ENCODE measurements at regions not wholly inside any gene's neighbourhood (a gene's known extent, or its start where the extent isn't known, plus 50 kb on each side); places are given as distances from the start of the nearest gene placed in this dataset.

DNA sequence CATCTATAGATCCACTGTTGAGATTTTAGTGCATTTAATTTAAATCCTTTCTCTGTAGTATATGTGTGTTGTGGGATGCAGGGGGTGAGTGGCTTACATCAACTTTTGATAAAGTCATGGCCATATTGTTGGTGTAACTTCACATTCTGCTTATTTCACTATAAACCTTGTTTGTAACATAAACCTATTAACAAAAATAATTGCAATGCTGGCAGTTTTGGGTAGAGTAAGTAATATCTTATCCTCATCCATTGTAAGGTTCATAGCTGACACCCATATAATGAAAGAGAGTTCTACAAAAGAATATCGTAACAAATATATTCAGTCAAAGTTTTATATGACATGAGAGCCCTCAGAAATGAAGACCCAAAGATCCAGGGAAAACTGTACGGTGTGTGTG, 601.7 kb upstream of the ANO3 start:
- no peak for DNase-seq (ENCODE audit: low spot score)
- intact Hi-C loops (cut with DNase I): no loop called here

DNA sequence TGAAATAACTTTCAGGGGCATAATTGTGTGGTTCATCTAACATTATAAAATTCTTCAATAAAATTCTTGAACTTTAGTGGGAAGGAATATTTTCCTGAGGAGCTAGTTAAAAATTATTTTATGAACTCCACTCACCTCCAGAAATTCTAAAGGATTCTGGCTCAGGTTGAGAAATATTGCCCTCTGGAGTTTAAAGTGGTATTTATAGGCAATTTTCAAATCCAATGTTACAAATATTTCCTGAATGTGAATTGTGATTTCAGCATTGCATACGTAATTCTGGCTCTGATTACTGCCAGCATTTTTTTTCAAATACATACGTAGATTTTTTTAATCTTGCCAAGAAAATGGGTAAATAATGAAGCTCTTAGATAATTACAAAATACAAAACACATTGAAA, 598.2 kb upstream of the ANO3 start:
- intact Hi-C loops (cut with DNase I): no loop called here

DNA sequence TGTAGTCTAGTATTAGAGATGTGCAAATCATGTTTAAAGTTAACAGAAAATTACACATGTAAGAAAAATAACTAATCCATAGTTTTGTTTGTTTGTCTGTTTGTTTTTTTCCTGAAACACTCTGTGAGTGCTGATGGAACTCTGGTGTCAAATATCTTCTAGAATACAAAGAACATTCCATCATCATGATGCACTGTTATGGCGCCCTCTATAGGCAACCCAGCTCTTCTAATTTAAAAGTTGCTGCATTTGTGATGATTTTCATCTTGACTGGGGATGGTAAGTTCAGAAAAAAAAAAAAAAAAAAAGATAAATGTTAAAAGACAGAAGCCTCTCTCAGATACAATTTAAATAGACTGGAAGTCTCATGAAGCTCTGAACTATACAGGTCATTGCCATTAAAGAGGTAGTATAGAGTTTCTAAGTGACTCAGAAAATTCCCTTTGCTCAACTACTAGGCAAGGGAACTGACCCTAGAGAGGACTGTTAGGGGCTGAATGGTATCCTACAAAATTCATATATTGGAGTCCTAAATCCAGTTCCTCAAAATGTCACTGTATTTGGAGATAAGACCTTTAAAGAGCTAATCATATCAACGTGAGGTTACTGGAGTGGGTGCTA, 597.2 kb upstream of the ANO3 start:
- DNase-seq (ENCODE audit: low spot score): no peak
- intact Hi-C loops (cut with DNase I): no loop called here

More for the DNA sequence above, 598.2 kb upstream of the ANO3 start:
- DNase-seq (ENCODE audit: low spot score): no peak

DNA sequence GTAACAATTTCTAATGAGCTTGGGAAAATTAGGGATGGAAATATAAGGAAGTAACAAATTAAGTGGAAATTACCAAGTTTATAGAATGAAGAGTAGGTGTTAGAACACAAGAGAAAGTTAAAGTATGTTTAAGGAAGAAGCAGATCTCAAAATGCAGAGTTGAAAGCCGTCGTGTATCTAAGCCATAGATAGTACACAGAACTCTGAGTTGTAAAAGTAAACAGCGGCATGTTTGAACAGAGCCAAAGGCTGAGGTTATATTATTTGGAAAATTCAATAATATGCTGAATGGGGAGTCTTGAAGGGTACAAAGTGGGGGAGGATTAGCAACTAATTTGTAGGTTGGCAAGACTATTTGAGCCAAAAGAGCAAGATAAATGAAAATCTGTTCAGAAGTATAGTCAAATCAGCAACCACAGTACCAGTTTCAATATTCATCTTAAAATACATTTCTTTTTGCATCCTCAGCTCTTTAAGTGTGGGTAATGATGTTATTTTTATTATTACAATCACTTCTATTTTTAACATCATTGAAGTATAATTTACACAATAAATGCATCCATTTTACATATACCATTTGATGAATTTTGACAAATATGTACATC, 594.8 kb upstream of the ANO3 start:
- intact Hi-C loops (cut with DNase I): no loop called here
- no peak for DNase-seq (ENCODE audit: low spot score)

DNA sequence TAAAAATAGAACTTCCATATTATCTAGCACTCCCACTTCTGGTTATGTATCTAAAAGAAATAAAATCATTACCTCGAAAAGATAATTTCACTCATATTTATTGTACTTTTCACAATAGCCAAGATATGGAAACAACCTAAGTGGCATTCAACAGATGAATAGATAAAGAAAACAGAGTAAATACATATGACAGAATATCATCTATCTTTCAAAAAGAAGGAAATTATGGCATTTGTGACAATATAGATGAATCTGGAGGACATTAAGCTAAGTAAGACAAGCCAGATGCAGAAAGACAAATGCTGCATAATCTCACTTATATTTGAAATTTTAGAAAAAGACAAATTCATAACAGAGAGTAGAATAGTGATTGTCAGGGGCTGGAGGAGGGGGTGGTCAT, 590.0 kb upstream of the ANO3 start:
- no peak for DNase-seq (ENCODE audit: low spot score)
- intact Hi-C loops (cut with DNase I): no loop called here

DNA sequence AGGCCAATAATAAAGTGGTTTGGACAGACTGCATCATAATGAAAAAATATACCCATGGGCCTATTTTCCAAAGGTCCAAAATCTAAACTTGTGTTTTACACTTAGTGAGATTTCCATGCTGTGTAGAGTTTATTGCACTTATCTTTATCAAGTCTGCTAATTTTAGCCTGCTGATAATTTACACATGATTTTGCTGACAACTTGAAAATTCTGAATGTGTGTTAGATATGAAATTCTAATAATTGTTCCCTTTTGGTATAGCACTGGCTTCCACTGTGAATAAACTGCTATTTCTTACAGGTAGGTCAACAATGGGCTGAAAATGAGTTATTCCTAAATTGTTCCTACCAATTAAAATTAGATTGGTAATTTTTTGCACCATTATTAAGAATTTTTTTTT, 589.1 kb upstream of the ANO3 start:
- intact Hi-C loops (cut with DNase I): no loop called here
- no peak for DNase-seq (ENCODE audit: low spot score)

DNA sequence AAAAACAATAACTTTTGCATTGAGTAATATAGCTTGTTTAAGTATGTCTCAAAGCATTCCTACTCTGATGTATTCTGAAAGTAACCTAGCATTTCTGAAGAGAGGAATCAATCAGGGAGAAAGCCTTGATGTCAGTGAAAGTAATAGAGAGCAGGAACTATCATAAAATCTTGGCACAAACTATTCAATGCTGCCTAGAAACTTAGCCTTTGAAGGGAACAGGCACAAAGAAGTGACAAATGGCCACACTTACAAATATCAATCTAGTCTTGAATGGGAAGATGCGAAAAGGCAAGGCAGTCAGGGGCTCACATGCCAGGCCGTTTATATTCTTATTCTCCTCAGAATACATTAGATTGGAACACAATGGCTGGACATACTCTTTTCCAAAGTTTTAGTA, 576.5 kb upstream of the ANO3 start:
- no peak for DNase-seq (ENCODE audit: low spot score)
- intact Hi-C loops (cut with DNase I): no loop called here

DNA sequence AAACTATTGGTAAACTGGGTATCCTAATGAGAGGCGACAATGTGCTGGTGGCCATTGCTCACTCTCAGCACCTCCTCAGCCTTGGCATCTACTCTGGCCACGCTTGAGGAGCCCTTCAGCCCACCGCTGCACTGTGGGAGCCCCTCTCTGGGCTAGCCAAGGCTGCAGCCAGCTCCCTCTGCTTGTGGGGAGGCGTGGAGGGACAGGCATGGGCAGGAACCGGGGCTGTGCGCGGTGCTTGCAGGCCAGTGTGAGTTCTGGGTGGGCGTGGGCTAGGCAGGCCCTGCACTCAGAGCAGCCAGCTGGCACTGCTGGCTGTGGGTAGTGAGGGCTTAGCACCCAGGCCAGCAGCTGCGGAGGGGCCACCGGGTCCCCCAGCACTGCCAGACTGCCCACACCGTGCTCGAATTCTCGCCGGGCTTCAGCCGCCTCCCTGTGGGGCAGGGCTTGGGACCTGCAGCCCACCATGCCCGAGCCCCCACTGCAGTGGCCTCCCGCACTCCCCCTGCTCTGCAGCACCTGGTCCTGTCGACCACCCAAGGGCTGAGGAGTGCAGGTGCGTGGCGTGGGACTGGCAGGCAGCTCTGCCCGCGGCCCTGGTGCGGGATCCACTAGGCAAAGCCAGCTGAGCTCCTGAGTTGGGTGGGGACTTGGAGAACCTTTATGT, 575.9 kb upstream of the ANO3 start:
- intact Hi-C loops (cut with DNase I): no loop called here

DNA sequence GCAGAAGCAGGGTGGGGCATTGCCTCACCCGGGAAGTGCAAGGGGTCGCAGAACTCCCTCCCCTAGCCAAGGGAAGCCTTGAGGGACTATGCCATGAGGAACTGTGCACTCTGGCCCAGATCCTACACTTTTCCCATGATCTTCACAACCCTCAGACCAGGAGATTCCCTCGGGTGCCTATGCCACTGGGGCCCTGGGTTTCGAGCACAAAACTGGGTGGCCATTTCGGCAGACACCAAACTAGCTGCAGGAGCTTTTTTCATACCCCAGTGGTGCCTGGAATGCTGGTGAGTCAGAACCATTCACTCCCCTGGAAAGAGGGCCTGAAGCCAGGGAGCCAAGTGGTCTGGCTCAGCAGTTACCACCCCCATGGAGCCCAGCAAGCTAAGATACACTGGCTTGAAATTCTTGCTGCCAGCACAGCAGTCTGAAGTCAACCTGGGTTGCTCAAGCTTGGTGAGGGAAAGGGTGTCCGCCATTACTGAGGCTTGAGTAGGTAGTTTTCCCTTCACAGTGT, 573.7 kb upstream of the ANO3 start:
- no peak for DNase-seq (ENCODE audit: low spot score)
- intact Hi-C loops (cut with DNase I): no loop called here

More for the DNA sequence above, 575.9 kb upstream of the ANO3 start:
- DNase-seq (ENCODE audit: low spot score): peak; percentile 66

DNA sequence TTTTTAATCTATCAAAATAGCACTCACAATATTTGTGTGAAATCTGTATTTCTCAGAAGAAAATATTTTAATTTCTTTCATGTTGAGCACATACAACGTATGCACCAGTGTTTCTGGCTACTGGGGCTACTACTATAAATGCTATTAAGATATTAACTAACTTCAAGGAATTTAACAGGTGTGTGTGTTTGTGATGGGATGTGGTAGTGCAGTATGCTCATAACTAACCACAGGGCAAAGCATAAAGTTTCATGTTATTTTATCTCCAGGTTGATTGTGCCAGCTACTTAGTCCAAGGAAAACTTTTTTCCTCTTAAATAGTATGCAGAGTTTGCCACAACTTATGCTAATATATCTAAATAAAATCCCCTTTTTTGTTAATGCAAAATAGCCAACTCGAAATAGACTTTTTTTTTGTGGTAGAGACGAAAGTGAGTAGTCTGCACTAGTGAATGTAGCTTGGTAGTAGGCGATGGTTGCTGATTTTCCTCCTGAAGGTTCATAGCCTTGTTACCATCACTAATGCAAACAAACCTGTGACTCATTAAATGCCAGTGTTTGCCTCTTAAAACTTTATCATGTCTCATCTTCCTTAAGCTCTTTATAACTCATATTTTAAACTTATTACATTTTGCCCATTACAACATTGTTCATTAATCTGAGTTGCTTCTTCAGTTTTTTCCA, 565.5 kb upstream of the ANO3 start:
- no peak for DNase-seq (ENCODE audit: low spot score)
- intact Hi-C loops (cut with DNase I): no loop called here

DNA sequence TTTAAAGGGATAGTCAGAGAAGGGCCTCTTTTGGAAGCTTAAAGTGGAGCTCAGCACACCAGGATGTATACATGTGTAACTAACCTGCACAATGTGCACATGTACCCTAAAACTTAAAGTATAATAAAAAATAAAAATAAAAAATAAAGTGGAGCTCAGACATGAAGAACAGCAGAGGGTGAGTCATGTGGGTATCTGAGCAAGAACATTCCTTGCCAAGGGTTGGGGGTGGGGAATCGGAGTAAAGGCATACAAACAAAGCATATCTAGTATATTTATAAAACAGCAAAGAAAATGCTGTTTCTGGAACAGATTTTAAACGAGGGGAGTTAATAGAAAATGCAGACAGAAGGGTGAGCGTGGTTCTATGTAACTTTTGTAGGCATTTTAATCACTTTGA, 562.6 kb upstream of the ANO3 start:
- intact Hi-C loops (cut with DNase I): no loop called here
- DNase-seq (ENCODE audit: low spot score): no peak

DNA sequence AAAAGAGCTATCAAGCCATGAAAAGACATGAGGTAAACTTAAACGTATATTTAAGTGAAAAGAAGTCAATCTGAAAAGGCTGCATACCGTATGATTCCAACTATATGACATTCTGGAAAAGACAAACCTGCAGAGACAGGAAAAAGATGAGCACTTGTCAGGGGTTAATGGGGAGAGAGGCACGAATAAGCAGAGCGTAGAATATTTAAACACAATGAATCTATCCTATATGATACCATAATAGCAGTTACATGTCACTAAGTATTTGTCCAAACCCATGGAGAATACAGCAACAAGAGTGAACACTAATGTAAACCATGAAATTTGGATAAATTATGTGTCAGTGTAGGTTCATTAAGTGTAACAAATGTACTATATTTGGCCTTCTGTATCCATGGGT, 560.3 kb upstream of the ANO3 start:
- intact Hi-C loops (cut with DNase I): no loop called here
- no peak for DNase-seq (ENCODE audit: low spot score)

DNA sequence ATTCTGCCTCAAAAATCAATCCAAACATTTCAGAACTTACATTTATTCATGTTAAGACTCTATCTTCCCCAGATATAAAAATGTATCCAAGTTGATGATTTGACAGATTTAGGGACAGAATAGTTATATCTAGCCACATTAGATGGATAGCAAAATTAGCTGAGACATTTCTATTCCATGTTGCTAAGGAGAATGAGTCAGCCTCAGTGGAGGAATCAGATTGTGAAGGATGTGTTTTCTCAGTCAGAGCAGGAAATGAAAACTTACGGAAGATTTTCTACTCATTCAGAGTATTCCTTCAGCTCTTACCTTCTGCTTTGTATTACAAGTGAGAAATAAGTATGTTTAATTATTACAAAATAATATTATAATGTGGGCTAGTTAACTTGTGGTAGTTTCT, 556.3 kb upstream of the ANO3 start:
- no peak for DNase-seq (ENCODE audit: low spot score)
- intact Hi-C loops (cut with DNase I): no loop called here

DNA sequence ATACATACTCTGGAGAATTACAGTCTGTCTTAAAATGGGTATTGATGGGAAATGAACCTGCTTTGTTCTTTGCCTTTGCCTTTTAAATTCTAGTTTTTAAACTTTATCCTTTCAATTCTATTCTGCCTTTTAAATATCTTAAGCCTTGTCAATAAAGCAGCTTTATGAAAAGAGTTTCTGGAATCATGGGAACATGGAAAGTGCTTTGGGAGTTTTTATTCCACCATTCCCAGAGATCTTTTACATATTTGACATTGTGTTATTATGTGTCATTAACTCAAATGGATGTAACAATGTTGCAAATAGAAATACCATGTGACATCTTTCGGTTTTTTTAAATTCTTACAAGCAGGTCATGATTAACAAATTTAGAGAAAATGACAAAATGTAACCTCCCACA, 555.7 kb upstream of the ANO3 start:
- intact Hi-C loops (cut with DNase I): no loop called here
- no peak for DNase-seq (ENCODE audit: low spot score)

DNA sequence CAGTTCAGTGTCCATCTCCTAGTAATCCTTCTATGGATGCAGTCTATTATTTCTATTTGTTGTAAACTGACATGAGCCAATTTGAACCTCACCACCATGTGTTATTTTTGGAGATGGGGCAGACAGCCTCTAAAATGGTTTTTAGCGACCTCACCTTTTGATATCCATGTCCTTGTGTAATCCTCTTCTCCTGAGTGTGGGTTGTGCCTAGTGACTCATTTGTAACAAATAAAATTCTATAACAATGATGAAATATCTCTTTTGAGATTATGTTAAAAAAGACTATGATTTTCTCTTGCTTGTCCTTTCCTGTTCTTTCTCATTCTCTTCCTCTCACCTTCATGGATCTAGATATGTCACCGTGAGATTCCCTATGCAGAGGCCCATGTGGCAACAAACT, 554.6 kb upstream of the ANO3 start:
- intact Hi-C loops (cut with DNase I): no loop called here
- DNase-seq (ENCODE audit: low spot score): no peak

DNA sequence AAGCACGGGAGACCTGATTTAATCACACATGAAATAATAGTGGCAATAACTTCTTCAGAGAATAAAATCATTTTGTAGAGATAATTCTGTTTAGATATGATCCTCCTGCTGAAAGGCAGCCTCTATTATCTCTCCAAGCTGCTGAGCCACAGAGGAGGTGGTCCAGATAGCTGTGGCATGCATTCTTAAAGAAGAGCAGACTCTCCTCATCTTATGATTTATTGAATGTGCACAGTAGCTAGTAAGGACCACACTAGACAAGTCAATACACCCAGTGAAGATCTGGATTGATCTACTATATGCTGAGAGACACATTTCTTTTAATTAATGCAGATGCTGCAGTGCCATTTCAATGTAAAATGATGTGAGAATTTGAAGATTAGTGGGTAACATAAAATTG, 552.9 kb upstream of the ANO3 start:
- no peak for DNase-seq (ENCODE audit: low spot score)
- intact Hi-C loops (cut with DNase I): no loop called here

DNA sequence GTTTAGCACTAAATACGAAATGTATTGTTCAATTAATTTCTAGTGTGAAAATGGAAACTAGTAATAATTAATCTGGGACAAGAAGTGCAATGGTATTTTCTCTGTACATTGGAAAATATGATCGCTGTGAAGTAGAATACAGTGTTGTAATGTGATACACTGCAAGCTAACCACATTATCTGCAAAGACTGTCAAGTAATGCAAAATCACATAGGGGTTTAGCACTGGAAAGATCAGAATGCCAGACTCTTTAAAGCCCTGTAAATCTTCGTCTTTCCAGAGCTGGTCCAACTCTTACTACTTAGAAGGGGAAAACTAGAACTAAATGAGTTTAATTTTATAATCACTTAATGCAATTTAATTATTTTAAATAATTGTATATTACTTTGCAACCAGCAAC, 544.5 kb upstream of the ANO3 start:
- no peak for DNase-seq (ENCODE audit: low spot score)
- intact Hi-C loops (cut with DNase I): no loop called here

DNA sequence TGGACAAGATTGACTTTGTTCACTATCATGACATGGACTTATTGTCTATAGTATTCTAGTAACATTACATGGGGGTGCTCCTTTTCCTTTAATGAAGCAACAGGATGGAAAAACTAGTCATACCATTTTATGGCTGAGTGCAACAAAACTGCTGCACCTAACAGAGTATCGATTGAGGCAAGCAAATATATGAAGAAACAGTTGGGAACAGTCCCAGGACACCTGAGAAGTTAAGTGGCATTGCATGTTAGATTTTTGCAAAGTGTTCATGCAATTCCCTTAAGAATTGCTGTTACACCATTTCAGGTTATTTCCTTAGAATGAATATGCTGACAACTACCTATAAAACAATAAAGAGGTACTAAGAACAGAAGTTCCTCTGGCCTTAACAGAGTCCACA, 541.5 kb upstream of the ANO3 start:
- intact Hi-C loops (cut with DNase I): no loop called here
- no peak for DNase-seq (ENCODE audit: low spot score)

DNA sequence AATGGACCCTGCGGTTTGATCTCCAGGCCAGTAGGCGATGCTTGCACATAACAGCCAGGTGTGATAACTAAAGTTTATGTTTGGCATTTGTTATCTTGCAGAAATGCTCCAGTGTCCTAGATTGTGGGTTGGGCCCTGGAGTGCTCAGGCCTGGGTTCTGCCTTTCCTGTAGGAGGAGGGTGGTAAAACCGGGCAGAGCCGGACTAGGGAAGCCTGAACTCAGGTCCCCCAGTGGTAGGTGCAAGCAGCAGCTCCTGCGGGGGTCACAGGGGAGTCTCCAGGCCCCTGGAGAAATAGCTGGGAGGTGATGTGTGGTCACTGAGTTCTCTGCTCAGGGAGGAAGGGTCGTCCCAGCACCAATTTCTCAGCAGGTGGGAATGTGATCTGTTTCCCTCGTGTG, 538.3 kb upstream of the ANO3 start:
- intact Hi-C loops (cut with DNase I): no loop called here
- DNase-seq (ENCODE audit: low spot score): no peak

DNA sequence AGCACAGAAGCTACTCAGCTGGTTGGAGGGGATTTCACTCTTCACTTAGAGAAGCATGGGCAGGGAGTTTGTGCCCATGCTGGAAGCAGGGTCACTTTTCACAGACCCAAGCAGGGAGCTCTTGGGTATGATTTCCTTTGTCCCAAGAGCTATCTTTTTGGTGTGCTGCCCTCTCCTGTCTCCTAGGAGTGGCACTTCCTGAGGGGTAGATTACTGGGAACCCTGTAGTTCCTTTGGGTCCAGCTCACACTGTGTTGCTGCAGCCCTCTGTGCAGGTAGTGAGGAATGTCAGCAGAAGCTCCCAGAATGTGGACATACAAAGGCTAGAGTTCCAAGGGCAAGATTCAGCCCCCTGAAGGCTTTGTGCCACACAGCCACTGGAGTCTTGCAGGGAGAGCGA, 537.1 kb upstream of the ANO3 start:
- intact Hi-C loops (cut with DNase I): no loop called here
- DNase-seq (ENCODE audit: low spot score): no peak

DNA sequence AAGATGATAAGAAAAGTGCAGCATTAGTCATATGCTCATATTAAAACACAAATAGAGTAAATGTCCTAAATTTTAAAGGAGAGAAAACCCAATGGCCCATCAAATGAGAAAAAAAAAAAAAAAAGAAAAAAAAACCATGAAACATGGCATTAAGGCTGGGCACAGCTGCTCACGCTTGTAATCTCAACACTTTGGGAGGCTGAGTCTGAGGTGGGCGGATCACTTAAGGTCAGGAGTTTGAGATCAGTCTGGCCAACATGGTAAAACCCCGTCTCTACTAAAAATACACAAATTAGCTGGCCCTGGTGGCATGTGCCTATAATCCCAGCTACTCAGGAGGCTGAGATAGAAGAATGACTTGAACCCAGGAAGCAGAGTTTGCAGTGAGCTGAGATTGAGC, 515.5 kb upstream of the ANO3 start:
- intact Hi-C loops (cut with DNase I): no loop called here
- DNase-seq (ENCODE audit: low spot score): no peak

Measured in cardiac septum (tissue), 1 donor.